Ovary (tissue), 3 donors: ENCODE measurements at regions not wholly inside any gene's neighbourhood (a gene's known extent, or its start where the extent isn't known, plus 50 kb on each side); places are given as distances from the start of the nearest gene placed in this dataset.

Source experiments
- CTCF ChIP-seq, 3 donors: fragments of 450-650 bp in 2 of 3; fragments of 200-600 bp in 1 of 3; IDR thresholded peaks; one replicate each; pipeline versions ENCODE4 v1.5.1 to v1.8.0; 2016 to 2022; ENCODE audit warnings: antibody characterized with exemption in 3 of 3, mild to moderate bottlenecking in 1 of 3
- POLR2A ChIP-seq: fragments of 450-650 bp; IDR thresholded peaks from one replicate; pipeline ENCODE4 v1.6.1; 2017; ENCODE audit warnings: antibody characterized with exemption, mild to moderate bottlenecking, moderate library complexity
- donor health status: DM: no; HTN: no; CAD: no.

- TF ChIP-seq POLR2A: no peak
- no peak for TF ChIP-seq CTCF (IDR thresholded peaks at IDR 0.05)
These were observed 73.6 kb upstream of the NBPF3 start for GRCh38 chr1:21366288-21366687.
